GM10248 (cell line): ENCODE measurements at regions not wholly inside any gene's neighbourhood (a gene's known extent, or its start where the extent isn't known, plus 50 kb on each side); places are given as distances from the start of the nearest gene placed in this dataset.

Experiments
- CTCF ChIA-PET: fragments of 300-600 bp; sonication (Branson Sonifier 250); formaldehyde crosslinking; extraction: SDS; loops from one replicate; lab custom pipeline; 2021; ENCODE audit warnings: antibody characterized with exemption; lab: Yijun Ruan, JAX
- POLR2A ChIA-PET: fragments of 350-650 bp; sonication (Branson Sonifier 250); formaldehyde crosslinking; extraction: SDS; loops from one replicate; lab custom pipeline; 2020; ENCODE audit warnings: antibody characterized with exemption; lab: Yijun Ruan, JAX
- DNase-seq: peaks from one replicate; pipeline ENCODE4 v3.0.0; 2012; ENCODE audit errors: extremely low spot score
- TF ChIP-seq, protein P1 (sequence below): IDR thresholded peaks from 2 replicates; pipeline ENCODE4 v1.5.1; 2012; ENCODE audit warnings: mild to moderate bottlenecking, low read depth; ENCODE audit errors: extremely low read depth, missing control alignments, control extremely low read depth

DNA sequence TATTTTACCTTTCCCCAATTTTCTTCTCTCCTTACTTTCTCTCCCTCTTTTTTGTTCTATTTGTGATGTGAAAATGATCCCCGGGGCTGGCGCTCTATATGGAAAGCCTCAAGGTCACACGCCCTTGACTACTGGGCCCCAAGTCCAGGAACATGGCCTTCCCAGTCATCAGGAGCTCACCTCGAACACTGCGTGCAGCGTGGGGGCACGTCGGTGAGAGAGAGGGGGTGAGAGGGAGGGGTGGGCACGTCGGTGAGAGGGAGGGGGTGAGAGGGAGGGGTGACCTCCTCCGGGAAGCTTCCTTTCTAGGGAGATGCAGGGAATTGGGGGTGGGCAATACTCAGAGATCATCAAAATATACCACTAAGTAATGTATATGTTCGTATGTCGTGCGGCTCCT, 94.6 kb upstream of the TMPRSS2 start:
- POLR2A ChIA-PET, result no interaction called here
- DNase-seq, result no peak
- TF ChIP-seq, protein P1, sequence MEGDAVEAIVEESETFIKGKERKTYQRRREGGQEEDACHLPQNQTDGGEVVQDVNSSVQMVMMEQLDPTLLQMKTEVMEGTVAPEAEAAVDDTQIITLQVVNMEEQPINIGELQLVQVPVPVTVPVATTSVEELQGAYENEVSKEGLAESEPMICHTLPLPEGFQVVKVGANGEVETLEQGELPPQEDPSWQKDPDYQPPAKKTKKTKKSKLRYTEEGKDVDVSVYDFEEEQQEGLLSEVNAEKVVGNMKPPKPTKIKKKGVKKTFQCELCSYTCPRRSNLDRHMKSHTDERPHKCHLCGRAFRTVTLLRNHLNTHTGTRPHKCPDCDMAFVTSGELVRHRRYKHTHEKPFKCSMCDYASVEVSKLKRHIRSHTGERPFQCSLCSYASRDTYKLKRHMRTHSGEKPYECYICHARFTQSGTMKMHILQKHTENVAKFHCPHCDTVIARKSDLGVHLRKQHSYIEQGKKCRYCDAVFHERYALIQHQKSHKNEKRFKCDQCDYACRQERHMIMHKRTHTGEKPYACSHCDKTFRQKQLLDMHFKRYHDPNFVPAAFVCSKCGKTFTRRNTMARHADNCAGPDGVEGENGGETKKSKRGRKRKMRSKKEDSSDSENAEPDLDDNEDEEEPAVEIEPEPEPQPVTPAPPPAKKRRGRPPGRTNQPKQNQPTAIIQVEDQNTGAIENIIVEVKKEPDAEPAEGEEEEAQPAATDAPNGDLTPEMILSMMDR, result no peak
- CTCF ChIA-PET, result interaction anchor here (1.5 to 2.3 kb wide), 2 partner anchors 10 to 42 kb away, joined by 3 to 10 read pairs; no protein-coding TSS in a partner anchor

GRCh38 chr21:41601573-41602368, 93.8 kb upstream of the TMPRSS2 start:
- TF ChIP-seq, protein P1, result no peak
- DNase-seq, result no peak
- CTCF ChIA-PET, result interaction anchor here (1.0 to 2.3 kb wide), 3 partner anchors 10 to 318 kb away, joined by 3 to 10 read pairs (median 6); no protein-coding TSS in a partner anchor
- POLR2A ChIA-PET, result no interaction called here

DNA sequence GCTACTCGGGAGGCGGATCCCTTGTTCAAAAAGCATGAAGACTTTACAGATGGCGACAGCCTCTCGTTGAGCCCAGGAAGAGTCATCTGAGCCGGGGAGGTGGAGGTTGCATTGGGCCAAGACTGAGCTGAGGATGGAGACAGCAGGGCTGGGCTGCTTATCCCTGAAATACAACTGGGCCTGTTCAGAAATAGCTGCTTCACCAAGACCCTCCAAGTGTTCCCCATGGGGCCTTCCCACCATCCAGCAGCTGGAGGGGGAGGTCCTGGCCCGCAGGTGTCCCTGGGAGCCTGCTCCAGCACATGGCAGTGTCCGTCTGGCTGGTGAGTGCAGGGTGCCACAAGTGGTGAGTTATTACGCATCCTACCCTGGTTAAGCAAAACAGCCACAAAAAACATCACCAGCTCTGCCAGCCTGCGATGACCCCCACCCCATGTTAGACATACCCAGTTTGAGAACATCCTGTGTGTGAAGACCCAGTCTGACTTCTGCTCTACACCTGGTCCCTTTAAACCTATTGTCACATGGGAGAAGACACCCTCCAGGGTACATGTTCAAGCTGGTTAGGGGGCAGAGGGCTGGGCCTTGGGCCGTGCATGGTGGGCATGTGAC, 93.1 kb upstream of the TMPRSS2 start:
- POLR2A ChIA-PET, result no interaction called here
- CTCF ChIA-PET, result interaction anchor here (0.9 to 2.3 kb wide), 4 partner anchors 9 to 318 kb away, joined by 3 to 10 read pairs (median 4); no protein-coding TSS in a partner anchor
- TF ChIP-seq, protein P1, result no peak
- no peak for DNase-seq

DNA sequence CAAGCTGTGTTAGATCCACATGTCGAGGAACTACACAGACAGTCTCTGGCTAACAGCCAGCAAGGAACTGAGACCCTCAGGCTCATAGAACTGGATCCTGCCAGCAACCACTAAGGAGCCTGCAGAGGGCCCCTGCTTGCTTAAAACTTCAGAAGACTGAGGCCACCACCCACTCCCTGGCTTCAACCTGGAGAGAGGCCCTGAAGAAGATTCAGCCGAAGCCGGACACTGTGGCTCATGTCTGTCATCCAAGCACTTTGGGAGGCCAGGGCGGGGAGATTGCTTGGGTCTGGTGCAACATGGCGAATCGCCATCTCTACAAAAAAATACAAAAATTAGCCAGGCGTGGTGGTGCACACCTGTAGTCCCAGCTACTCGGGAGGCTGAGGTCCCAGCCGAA, 92.6 kb upstream of the TMPRSS2 start:
- CTCF ChIA-PET, result interaction anchor here (0.9 to 2.3 kb wide), 3 partner anchors 9 to 317 kb away, joined by 3 to 10 read pairs (median 6); no protein-coding TSS in a partner anchor
- DNase-seq, result no peak
- TF ChIP-seq, protein P1, result no peak
- POLR2A ChIA-PET, result no interaction called here

DNA sequence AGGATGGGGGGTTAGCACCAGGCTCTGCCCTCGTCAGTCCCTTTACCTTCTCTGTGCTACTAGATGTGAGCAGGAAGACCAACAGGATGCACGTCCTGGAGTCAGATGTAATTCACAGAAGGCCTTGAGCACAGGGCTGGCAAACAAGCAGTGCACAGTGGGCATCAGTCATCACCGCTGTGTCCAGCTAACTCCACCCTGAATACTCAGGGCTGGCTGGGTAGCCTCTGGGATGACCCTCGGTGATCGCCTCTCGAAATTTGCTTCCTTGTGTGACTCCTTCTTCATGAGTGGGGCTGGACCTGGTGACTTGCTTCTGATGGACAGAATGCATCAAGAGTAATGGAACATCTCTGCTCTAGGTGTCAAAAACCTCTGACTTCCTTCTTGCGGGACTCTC, 92.2 kb upstream of the TMPRSS2 start:
- ChIA-PET CTCF (interaction anchor here (0.9 to 2.3 kb wide), 2 partner anchors 10 to 12 kb away, joined by 3 to 10 read pairs; no protein-coding TSS in a partner anchor), POLR2A (no interaction called here)
- no peak for DNase-seq
- TF ChIP-seq, protein P1, result no peak

- TF ChIP-seq, protein P1, result no peak
- CTCF ChIA-PET, result no interaction called here
- POLR2A ChIA-PET, result no interaction called here
- DNase-seq, result no peak
Observed at GRCh38 chr21:41598561-41599431, 90.8 kb upstream of the TMPRSS2 start.
